Hepatocyte (in vitro differentiated cells): ENCODE measurements at regions not wholly inside any gene's neighbourhood (a gene's known extent, or its start where the extent isn't known, plus 50 kb on each side); places are given as distances from the start of the nearest gene placed in this dataset.

Source experiments
- DNase-seq: peaks from one replicate; pipeline ENCODE4 v3.0.0-alpha.2; 2016; ENCODE audit warnings: low spot score
- H2AFZ ChIP-seq: fragments of 200-600 bp; sonication (generic); 2 replicates; pipeline ENCODE4 v1.6.0; 2016; ENCODE audit warnings: antibody characterized with exemption, mild to moderate bottlenecking
- H3K27ac ChIP-seq: fragments of 200-600 bp; sonication (generic); 2 replicates; pipeline ENCODE4 v1.5.1; 2016; ENCODE audit warnings: mild to moderate bottlenecking
- H3K27me3 ChIP-seq: fragments of 200-600 bp; sonication (generic); 2 replicates; pipeline ENCODE4 v1.6.1; 2016
- H3K36me3 ChIP-seq: fragments of 200-600 bp; sonication (generic); replicated peaks from 2 replicates; pipeline ENCODE4 v1.5.1; 2016; ENCODE audit warnings: low read depth; ENCODE audit not compliant: insufficient read depth
- H3K4me1 ChIP-seq: fragments of 200-600 bp; sonication (generic); 2 replicates; pipeline ENCODE4 v1.5.1; 2016; ENCODE audit warnings: mild to moderate bottlenecking, moderate library complexity; ENCODE audit not compliant: insufficient read depth
- H3K4me2 ChIP-seq: fragments of 200-600 bp; sonication (generic); 2 replicates; pipeline ENCODE4 v1.6.0; 2016
- H3K4me3 ChIP-seq: fragments of 200-600 bp; sonication (generic); 2 replicates; pipeline ENCODE4 v1.5.1; 2016; ENCODE audit warnings: mild to moderate bottlenecking
- H3K79me2 ChIP-seq: fragments of 200-600 bp; sonication (generic); 2 replicates; pipeline ENCODE4 v1.6.0; 2017; ENCODE audit warnings: mild to moderate bottlenecking
- H3K9me2 ChIP-seq: fragments of 200-600 bp; sonication (generic); replicated peaks from 2 replicates; pipeline ENCODE4 v1.6.0; 2017; ENCODE audit warnings: mild to moderate bottlenecking; ENCODE audit not compliant: insufficient read depth
- H3K9me3 ChIP-seq: fragments of 200-600 bp; sonication (generic); 2 replicates; pipeline ENCODE4 v1.5.1; 2016; ENCODE audit warnings: low read depth, mild to moderate bottlenecking
- H4K20me1 ChIP-seq: fragments of 200-600 bp; sonication (generic); 2 replicates; pipeline ENCODE4 v1.6.0; 2016; ENCODE audit warnings: mild to moderate bottlenecking; ENCODE audit not compliant: insufficient read depth, poor library complexity, severe bottlenecking
- CTCF ChIP-seq: fragments of 200-600 bp; sonication (generic); IDR thresholded peaks from 2 replicates; pipeline ENCODE4 v1.5.1; 2016; ENCODE audit warnings: antibody characterized with exemption, mild to moderate bottlenecking; ENCODE audit not compliant: poor library complexity
- EZH2 ChIP-seq: fragments of 200-600 bp; sonication (generic); IDR thresholded peaks from 2 replicates; pipeline ENCODE4 v1.6.1; 2016; ENCODE audit warnings: antibody characterized with exemption, mild to moderate bottlenecking, borderline replicate concordance
- EZH2phosphoT487 ChIP-seq: fragments of 200-600 bp; sonication (generic); IDR thresholded peaks from one replicate; pipeline ENCODE4 v1.6.1; 2018; ENCODE audit warnings: antibody characterized with exemption, mild to moderate bottlenecking, low read depth, moderate library complexity; ENCODE audit not compliant: unreplicated experiment, severe bottlenecking
- WGBS: methylation state at CpG from one replicate; pipeline ENCODE4 v1.1.6; 2016; ENCODE audit warnings: low lambda C conversion rate; ENCODE audit errors: missing lambda C conversion rate; 5-methylcytosine and 5-hydroxymethylcytosine counted together

GRCh38 chr22:26890870-26891269 is 233.5 kb downstream of the MIAT start:
- Histone ChIP-seq H3K36me3 (no peaks in the 10 kb centered on the region), H3K4me3 (no peak overlapping the region), H4K20me1 (no peaks in the 10 kb centered on the region), H3K79me2 (no peaks in the 10 kb centered on the region), H3K27me3 (no peaks in the 10 kb centered on the region), H3K4me1 (peaks cover 16% of the 10 kb centered on the region), H3K9me2 (no peaks in the 10 kb centered on the region), H3K4me2 (no peak overlapping the region), H3K27ac (no peak overlapping the region), H3K9me3 (no peaks in the 10 kb centered on the region), H2AFZ (no peak overlapping the region)
- TF ChIP-seq CTCF (peak; percentile 24), EZH2phosphoT487 (no peak), EZH2 (no peak)
- 56% methylated on average over 5 of the region's 5 CpGs for WGBS
- peak; percentile 23 for DNase-seq

- 92% methylated on average over 3 of the region's 3 CpGs for WGBS
- no peak overlapping the region for H2AFZ ChIP-seq
- no peaks in the 10 kb centered on the region for H3K9me3 ChIP-seq
- no peaks in the 10 kb centered on the region for H3K9me2 ChIP-seq
- TF ChIP-seq CTCF (no peak), EZH2 (no peak), EZH2phosphoT487 (no peak)
- DNase-seq, result no peak
- H3K4me3 ChIP-seq, result no peak overlapping the region
- no peaks in the 10 kb centered on the region for H3K36me3 ChIP-seq
- no peaks in the 10 kb centered on the region for H3K27me3 ChIP-seq
- H3K4me1 ChIP-seq, result peaks cover 16% of the 10 kb centered on the region
- H4K20me1 ChIP-seq, result no peaks in the 10 kb centered on the region
- no peak overlapping the region for H3K4me2 ChIP-seq
- no peak overlapping the region for H3K27ac ChIP-seq
- H3K79me2 ChIP-seq, result no peaks in the 10 kb centered on the region
Observed at GRCh38 chr22:26891429-26891828, 234.0 kb downstream of the MIAT start.

GRCh38 chr22:26892166-26893041 is 235.0 kb downstream of the MIAT start:
- H4K20me1 ChIP-seq, result no peaks in the 10 kb centered on the region
- H3K27me3 ChIP-seq, result no peaks in the 10 kb centered on the region
- no peak overlapping the region for H3K4me2 ChIP-seq
- DNase-seq, result peak; percentile 25
- no peak overlapping the region for H3K4me3 ChIP-seq
- H3K79me2 ChIP-seq, result no peaks in the 10 kb centered on the region
- no peaks in the 10 kb centered on the region for H3K9me3 ChIP-seq
- WGBS, result 72% methylated on average over 20 of the region's 20 CpGs
- H3K36me3 ChIP-seq, result no peaks in the 10 kb centered on the region
- H3K27ac ChIP-seq, result no peak overlapping the region
- H3K9me2 ChIP-seq, result no peaks in the 10 kb centered on the region
- peaks cover 16% of the 10 kb centered on the region for H3K4me1 ChIP-seq
- no peak overlapping the region for H2AFZ ChIP-seq
- TF ChIP-seq EZH2phosphoT487 (no peak), CTCF (no peak), EZH2 (no peak)
